Posterior cingulate gyrus (tissue), 11 donors: ENCODE measurements at regions not wholly inside any gene's neighbourhood (a gene's known extent, or its start where the extent isn't known, plus 50 kb on each side); places are given as distances from the start of the nearest gene placed in this dataset.
"Not testable (repeated sequence)": the region's sequence is repeated elsewhere in the genome, so short reads cannot be mapped to it uniquely, and the experiment has no call there.

Experiments
- DNase-seq, 10 donors: peaks; one replicate each; pipeline versions ENCODE4 v3.0.0 to v3.0.0-alpha.2; 2020 to 2021; ENCODE audit warnings: mixed read lengths in 3 of 10
- intact Hi-C: fragments of 100-400 bp; cut with DNase I; formaldehyde crosslinking; loops from one replicate; pipeline ENCODE4 v1.15.1; 2023

- DNase-seq = no peak
- intact Hi-C loops = no loop called here
Observed at GRCh38 chr15:66982250-66982649, 83.2 kb upstream of the SMAD3 start.

GRCh38 chr15:66982816-66983215 lies 82.6 kb upstream of the SMAD3 start:
- no peak for DNase-seq
- intact Hi-C loops = no loop called here

- intact Hi-C loops = no loop called here
Observed at GRCh38 chr15:66985653-66986052, 79.7 kb upstream of the SMAD3 start.

GRCh38 chr15:66986951-66987350 lies 78.5 kb upstream of the SMAD3 start:
- intact Hi-C loops = no loop called here
- DNase-seq = peak in 5 of 10 donors; percentile 10 to 88 (median 27)

More at GRCh38 chr15:66985653-66986052, 79.7 kb upstream of the SMAD3 start:
- DNase-seq = no peak

GRCh38 chr15:66993090-66993489 lies 72.3 kb upstream of the SMAD3 start:
- intact Hi-C loops = no loop called here
- DNase-seq = no peak

- intact Hi-C loops = no loop called here
- DNase-seq = no peak
Observed at GRCh38 chr15:66993874-66994696, 71.3 kb upstream of the SMAD3 start.

- intact Hi-C loops = no loop called here
Observed at GRCh38 chr15:66994927-66995656, 70.3 kb upstream of the SMAD3 start.

GRCh38 chr15:66996094-66996493 lies 69.3 kb upstream of the SMAD3 start:
- intact Hi-C loops = no loop called here
- DNase-seq = no peak

More at GRCh38 chr15:66994927-66995656, 70.3 kb upstream of the SMAD3 start:
- no peak for DNase-seq

GRCh38 chr15:66997212-66997611 lies 68.2 kb upstream of the SMAD3 start:
- no peak for DNase-seq
- intact Hi-C loops = no loop called here

- intact Hi-C loops, DNase-seq: not testable (repeated sequence)
Observed at GRCh38 chr15:66998234-66998633, 67.2 kb upstream of the SMAD3 start.

- DNase-seq = no peak
- intact Hi-C loops = no loop called here
Observed at GRCh38 chr15:66999046-66999968, 66.1 kb upstream of the SMAD3 start.

GRCh38 chr15:67000896-67001295 lies 64.5 kb upstream of the SMAD3 start:
- no peak for DNase-seq
- intact Hi-C loops = no loop called here

- intact Hi-C loops = no loop called here
Observed at GRCh38 chr15:67002368-67002767, 63.0 kb upstream of the SMAD3 start.

GRCh38 chr15:67003586-67003985 lies 61.8 kb upstream of the SMAD3 start:
- intact Hi-C loops = no loop called here
- DNase-seq = no peak

More at GRCh38 chr15:67002368-67002767, 63.0 kb upstream of the SMAD3 start:
- DNase-seq = no peak

GRCh38 chr15:67004142-67004541 lies 61.3 kb upstream of the SMAD3 start:
- no peak for DNase-seq
- intact Hi-C loops = no loop called here

- intact Hi-C loops = no loop called here
- DNase-seq = no peak
Observed at GRCh38 chr15:67005294-67005996, 60.0 kb upstream of the SMAD3 start.

GRCh38 chr15:67006083-67007065 lies 59.0 kb upstream of the SMAD3 start:
- no peak for DNase-seq
- intact Hi-C loops = no loop called here

- DNase-seq = no peak
- intact Hi-C loops = no loop called here
Observed at GRCh38 chr15:67009576-67010569, 55.5 kb upstream of the SMAD3 start.
